Urinary bladder (tissue), 3 donors: ENCODE measurements at regions not wholly inside any gene's neighbourhood (a gene's known extent, or its start where the extent isn't known, plus 50 kb on each side); places are given as distances from the start of the nearest gene placed in this dataset.

Source experiments
- DNase-seq: peaks from one replicate; pipeline ENCODE4 v3.0.0-alpha.2; 2015; ENCODE audit errors: extremely low spot score
- H3K27ac ChIP-seq: one replicate; pipeline ENCODE4 v1.5.1; 2013; ENCODE audit warnings: low read depth, mild to moderate bottlenecking, moderate library complexity
- H3K36me3 ChIP-seq: one replicate; pipeline ENCODE4 v1.6.1; 2013; ENCODE audit warnings: mild to moderate bottlenecking, moderate library complexity; ENCODE audit not compliant: insufficient read depth
- H3K4me1 ChIP-seq: one replicate; pipeline ENCODE4 v1.6.1; 2013; ENCODE audit warnings: mild to moderate bottlenecking, moderate library complexity; ENCODE audit not compliant: insufficient read depth
- H3K4me3 ChIP-seq: one replicate; pipeline ENCODE4 v1.5.1; 2013; ENCODE audit warnings: low read depth, low read length
- WGBS: extraction: QIAGEN DNeasy Blood & Tissue Kit; methylation state at CpG from one replicate; pipeline ENCODE4 v1.1.7; 2013; 5-methylcytosine and 5-hydroxymethylcytosine counted together
- donor health status: healthy with polysubstance abuse.
- donor health status: healthy.

GRCh38 chr1:82752046-82752445, 951.3 kb downstream of the ADGRL2 start:
- no peak overlapping the region for H3K27ac ChIP-seq
- DNase-seq, result no peak
- H3K4me3 ChIP-seq, result no peak overlapping the region
- 72% methylated on average over 3 of the region's 3 CpGs for WGBS
- H3K36me3 ChIP-seq, result no peaks in the 10 kb centered on the region
- H3K4me1 ChIP-seq, result no peaks in the 10 kb centered on the region

GRCh38 chr1:82733645-82734044, 932.9 kb downstream of the ADGRL2 start:
- Histone ChIP-seq H3K36me3 (no peaks in the 10 kb centered on the region), H3K27ac (no peak overlapping the region)
- 82% methylated on average over 4 of the region's 4 CpGs for WGBS

GRCh38 chr1:82731216-82731615, 930.5 kb downstream of the ADGRL2 start:
- no peak overlapping the region for H3K27ac ChIP-seq
- H3K4me3 ChIP-seq, result no peak overlapping the region
- H3K36me3 ChIP-seq, result no peaks in the 10 kb centered on the region
- DNase-seq, result no peak
- H3K4me1 ChIP-seq, result no peaks in the 10 kb centered on the region

More at GRCh38 chr1:82733645-82734044, 932.9 kb downstream of the ADGRL2 start:
- Histone ChIP-seq H3K4me3 (no peak overlapping the region), H3K4me1 (no peaks in the 10 kb centered on the region)
- no peak for DNase-seq

GRCh38 chr1:82728206-82728605, 927.5 kb downstream of the ADGRL2 start:
- Histone ChIP-seq H3K36me3 (no peaks in the 10 kb centered on the region), H3K27ac (no peak overlapping the region), H3K4me3 (no peak overlapping the region), H3K4me1 (no peaks in the 10 kb centered on the region)
- DNase-seq, result no peak

GRCh38 chr1:82724246-82724645, 923.5 kb downstream of the ADGRL2 start:
- Histone ChIP-seq H3K36me3 (no peaks in the 10 kb centered on the region), H3K4me3 (no peak overlapping the region), H3K4me1 (no peaks in the 10 kb centered on the region), H3K27ac (no peak overlapping the region)
- DNase-seq, result no peak
- 96% methylated on average over 2 of the region's 2 CpGs for WGBS

- DNase-seq, result no peak
- Histone ChIP-seq H3K36me3 (no peaks in the 10 kb centered on the region), H3K4me3 (no peak overlapping the region), H3K4me1 (no peaks in the 10 kb centered on the region), H3K27ac (no peak overlapping the region)
- WGBS, result 93% methylated on average over 3 of the region's 3 CpGs
These were observed 921.9 kb downstream of the ADGRL2 start for GRCh38 chr1:82722608-82723007.

- Histone ChIP-seq H3K4me3 (no peak overlapping the region), H3K27ac (no peak overlapping the region), H3K4me1 (no peaks in the 10 kb centered on the region), H3K36me3 (no peaks in the 10 kb centered on the region)
- 76% methylated on average over 3 of the region's 3 CpGs for WGBS
- DNase-seq, result no peak
These were observed 921.0 kb downstream of the ADGRL2 start for GRCh38 chr1:82721702-82722101.

GRCh38 chr1:82718719-82719419, 918.1 kb downstream of the ADGRL2 start:
- Histone ChIP-seq H3K36me3 (no peaks in the 10 kb centered on the region), H3K27ac (no peak overlapping the region), H3K4me1 (no peaks in the 10 kb centered on the region), H3K4me3 (no peak overlapping the region)
- no peak for DNase-seq
- WGBS, result 93% methylated on average over 1 of the region's 1 CpG

- H3K27ac ChIP-seq, result no peak overlapping the region
- no peak for DNase-seq
- no peak overlapping the region for H3K4me3 ChIP-seq
- no peaks in the 10 kb centered on the region for H3K4me1 ChIP-seq
- no peaks in the 10 kb centered on the region for H3K36me3 ChIP-seq
These were observed 909.4 kb downstream of the ADGRL2 start for GRCh38 chr1:82710091-82710490.

GRCh38 chr1:82707681-82708080, 906.9 kb downstream of the ADGRL2 start:
- no peak for DNase-seq
- H3K4me3 ChIP-seq, result no peak overlapping the region
- H3K36me3 ChIP-seq, result no peaks in the 10 kb centered on the region
- H3K4me1 ChIP-seq, result no peaks in the 10 kb centered on the region
- H3K27ac ChIP-seq, result no peak overlapping the region
- 85% methylated on average over 1 of the region's 1 CpG for WGBS

- Histone ChIP-seq H3K36me3 (no peaks in the 10 kb centered on the region), H3K4me1 (no peaks in the 10 kb centered on the region), H3K4me3 (no peak overlapping the region), H3K27ac (no peak overlapping the region)
- no peak for DNase-seq
- 95% methylated on average over 2 of the region's 2 CpGs for WGBS
These were observed 906.0 kb downstream of the ADGRL2 start for GRCh38 chr1:82706741-82707140.

- no peak for DNase-seq
- no peaks in the 10 kb centered on the region for H3K4me1 ChIP-seq
- no peak overlapping the region for H3K27ac ChIP-seq
- no peaks in the 10 kb centered on the region for H3K36me3 ChIP-seq
- no peak overlapping the region for H3K4me3 ChIP-seq
These were observed 904.2 kb downstream of the ADGRL2 start for GRCh38 chr1:82704966-82705365.

GRCh38 chr1:82704393-82704792, 903.7 kb downstream of the ADGRL2 start:
- peak; percentile 13 for DNase-seq
- 56% methylated on average over 3 of the region's 3 CpGs for WGBS
- Histone ChIP-seq H3K27ac (no peak overlapping the region), H3K36me3 (no peaks in the 10 kb centered on the region), H3K4me1 (no peaks in the 10 kb centered on the region), H3K4me3 (no peak overlapping the region)

GRCh38 chr1:82703951-82704350, 903.2 kb downstream of the ADGRL2 start:
- H3K36me3 ChIP-seq, result no peaks in the 10 kb centered on the region
- H3K4me1 ChIP-seq, result no peaks in the 10 kb centered on the region
- no peak overlapping the region for H3K27ac ChIP-seq
- no peak for DNase-seq
- H3K4me3 ChIP-seq, result no peak overlapping the region

- WGBS, result 79% methylated on average over 5 of the region's 5 CpGs
- Histone ChIP-seq H3K4me3 (no peak overlapping the region), H3K36me3 (no peaks in the 10 kb centered on the region), H3K27ac (no peak overlapping the region), H3K4me1 (no peaks in the 10 kb centered on the region)
- no peak for DNase-seq
These were observed 899.7 kb downstream of the ADGRL2 start for GRCh38 chr1:82700476-82700875.
